Epithelial cell of proximal tubule (primary cell): ENCODE measurements at regions not wholly inside any gene's neighbourhood (a gene's known extent, or its start where the extent isn't known, plus 50 kb on each side); places are given as distances from the start of the nearest gene placed in this dataset.

Experiments
- DNase-seq: peaks from one replicate; pipeline ENCODE4 v3.0.0-alpha.2; 2011; ENCODE audit warnings: low read depth
- H3K4me3 ChIP-seq: 2 replicates; pipeline ENCODE4 v1.5.1; 2011; ENCODE audit warnings: low read depth, mild to moderate bottlenecking, low read length
- TF ChIP-seq, protein P1 (sequence below): conservative IDR thresholded peaks from 2 replicates; pipeline ENCODE4 v1.5.1; 2012; ENCODE audit warnings: low read depth, mild to moderate bottlenecking, low read length

DNA sequence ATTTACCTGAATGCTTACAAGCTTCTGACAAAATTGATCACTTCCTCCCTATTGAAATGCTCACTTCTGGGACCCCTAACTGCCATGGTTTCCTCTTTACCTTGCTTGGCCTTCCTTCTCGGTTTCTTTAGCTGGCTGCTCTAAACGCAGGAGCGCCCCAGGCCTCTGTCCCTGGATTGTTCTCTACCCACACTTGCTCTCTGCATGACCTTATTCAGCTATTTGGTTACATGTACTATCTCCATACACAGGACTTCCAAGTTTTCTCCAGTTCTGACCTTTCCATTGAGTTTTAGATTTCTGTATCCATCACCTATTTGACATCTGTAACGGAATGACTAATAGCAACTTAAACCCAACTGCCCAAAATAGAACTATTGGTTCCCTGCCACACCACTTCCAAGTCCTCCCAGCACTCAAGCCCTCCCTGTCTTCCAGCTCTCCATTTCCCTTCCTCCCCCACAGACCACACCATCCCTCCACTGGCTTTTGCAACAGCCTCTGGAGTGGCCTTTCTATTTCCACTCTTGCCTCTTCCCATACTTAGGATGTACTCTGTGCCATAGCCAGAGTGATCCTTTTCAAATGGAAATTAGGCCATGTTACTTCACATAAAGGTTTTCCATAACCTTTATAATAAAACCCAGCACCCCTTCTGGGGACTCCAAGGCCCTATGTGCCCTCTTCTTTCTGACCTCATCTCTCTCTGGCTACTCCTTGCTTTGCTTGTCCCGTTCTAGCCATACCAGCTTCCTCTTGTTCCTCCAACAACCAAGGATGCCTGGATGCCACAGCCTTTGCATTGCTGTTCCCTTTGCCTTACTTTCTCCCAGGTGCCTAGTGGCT, 202.2 kb downstream of the AEBP2 start:
- no peak for DNase-seq
- TF ChIP-seq, protein P1, sequence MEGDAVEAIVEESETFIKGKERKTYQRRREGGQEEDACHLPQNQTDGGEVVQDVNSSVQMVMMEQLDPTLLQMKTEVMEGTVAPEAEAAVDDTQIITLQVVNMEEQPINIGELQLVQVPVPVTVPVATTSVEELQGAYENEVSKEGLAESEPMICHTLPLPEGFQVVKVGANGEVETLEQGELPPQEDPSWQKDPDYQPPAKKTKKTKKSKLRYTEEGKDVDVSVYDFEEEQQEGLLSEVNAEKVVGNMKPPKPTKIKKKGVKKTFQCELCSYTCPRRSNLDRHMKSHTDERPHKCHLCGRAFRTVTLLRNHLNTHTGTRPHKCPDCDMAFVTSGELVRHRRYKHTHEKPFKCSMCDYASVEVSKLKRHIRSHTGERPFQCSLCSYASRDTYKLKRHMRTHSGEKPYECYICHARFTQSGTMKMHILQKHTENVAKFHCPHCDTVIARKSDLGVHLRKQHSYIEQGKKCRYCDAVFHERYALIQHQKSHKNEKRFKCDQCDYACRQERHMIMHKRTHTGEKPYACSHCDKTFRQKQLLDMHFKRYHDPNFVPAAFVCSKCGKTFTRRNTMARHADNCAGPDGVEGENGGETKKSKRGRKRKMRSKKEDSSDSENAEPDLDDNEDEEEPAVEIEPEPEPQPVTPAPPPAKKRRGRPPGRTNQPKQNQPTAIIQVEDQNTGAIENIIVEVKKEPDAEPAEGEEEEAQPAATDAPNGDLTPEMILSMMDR: no peak
- H3K4me3 ChIP-seq: no peak overlapping the region

DNA sequence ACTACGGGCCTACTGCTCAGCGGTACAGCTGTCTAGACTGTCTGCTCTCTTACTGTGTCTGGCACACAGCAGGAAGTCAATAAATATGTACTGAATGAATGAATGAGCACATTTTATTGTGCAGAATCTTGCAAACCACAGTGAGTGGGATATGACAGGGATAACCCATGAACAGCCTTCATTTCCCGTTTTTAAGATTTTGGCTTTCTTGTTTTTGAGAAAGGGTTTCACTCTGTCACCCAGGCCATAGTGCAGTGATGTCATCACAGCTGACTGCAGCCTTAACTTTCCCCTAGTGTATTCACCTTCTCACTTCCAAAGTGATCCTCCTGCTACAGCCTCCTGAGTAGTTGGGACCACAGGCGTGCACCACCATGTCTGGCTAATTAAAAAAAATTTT, 203.1 kb downstream of the AEBP2 start:
- H3K4me3 ChIP-seq: no peak overlapping the region
- DNase-seq: no peak
- TF ChIP-seq, protein P1: no peak

DNA sequence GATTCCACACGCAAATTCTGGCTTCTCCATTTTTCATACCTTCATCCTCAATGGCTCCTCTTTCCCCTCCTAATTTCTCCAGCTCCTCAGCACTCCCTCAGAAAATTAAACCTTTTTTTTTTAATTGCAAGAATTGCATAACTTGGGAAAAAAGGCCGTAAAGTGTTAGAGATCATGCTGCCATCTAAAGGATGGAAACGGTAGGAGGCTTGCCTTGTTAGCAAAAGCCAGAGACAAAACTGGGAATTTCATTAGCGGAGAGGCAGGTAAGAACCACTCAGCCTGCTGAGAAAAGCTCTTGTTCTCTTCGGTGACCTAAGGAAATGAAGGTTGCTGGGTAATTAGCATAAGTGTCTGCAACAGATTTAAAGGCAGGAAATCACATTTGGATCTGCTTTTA, 204.3 kb downstream of the AEBP2 start:
- TF ChIP-seq, protein P1: peak; percentile 73
- DNase-seq: peak; percentile 10
- H3K4me3 ChIP-seq: no peak overlapping the region

DNA sequence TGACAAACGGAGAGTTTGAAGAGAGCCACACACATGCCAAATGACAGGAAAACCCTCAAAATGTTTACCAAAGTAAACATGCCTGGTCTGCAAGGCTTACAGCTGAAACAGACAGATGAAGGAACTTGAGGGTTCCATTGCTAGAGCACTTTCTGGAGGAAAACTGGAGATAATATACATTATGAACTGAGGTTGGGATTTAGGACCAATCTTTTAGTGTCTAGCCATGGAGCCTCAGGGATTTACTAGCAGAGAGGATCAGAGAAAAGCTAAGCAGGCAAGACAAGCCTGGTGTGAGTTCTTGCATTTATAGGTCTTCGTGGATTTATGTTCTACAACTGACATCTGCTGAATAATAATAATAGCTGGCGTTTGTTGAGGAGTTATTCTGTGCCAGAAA, 205.3 kb downstream of the AEBP2 start:
- TF ChIP-seq, protein P1: no peak
- no peak for DNase-seq
- H3K4me3 ChIP-seq: no peak overlapping the region

DNA sequence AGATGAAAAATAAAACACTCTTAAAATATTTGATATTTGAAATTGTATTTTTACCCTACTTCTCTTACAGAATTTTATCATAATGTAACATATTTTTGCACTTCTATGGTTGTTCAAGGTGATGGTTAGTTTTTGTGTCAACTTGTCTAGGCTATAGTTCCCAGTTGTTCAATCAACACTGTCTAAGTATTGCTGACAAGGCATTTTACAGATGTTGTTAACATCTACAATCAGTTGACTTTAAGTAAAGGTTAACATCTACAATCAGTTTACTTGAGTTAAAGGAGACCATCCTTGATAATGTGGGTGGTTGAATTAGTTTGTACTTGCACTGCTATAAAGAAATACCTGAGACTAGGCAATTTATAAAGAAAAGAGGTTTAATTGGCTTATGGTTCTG, 206.5 kb downstream of the AEBP2 start:
- TF ChIP-seq, protein P1: no peak
- DNase-seq: no peak
- H3K4me3 ChIP-seq: no peak overlapping the region

DNA sequence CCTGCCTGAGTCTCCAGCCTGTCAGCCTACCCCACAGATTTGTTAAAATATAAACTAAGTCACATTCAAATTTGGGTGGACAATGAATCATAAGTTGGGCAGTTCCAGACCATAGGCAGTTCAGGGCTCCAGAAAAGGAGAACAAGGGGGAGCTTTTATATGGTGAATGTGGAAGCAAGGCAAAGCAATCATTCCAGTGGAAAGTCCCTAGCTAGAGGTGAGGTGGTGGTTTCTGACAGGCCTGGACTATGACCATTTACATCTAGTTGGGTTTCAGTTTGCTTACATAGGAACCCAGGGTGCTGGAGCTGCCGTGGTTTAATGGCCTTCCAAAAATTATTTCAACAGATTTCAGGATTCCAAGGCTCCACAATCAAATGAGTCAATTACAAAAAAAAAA, 207.3 kb downstream of the AEBP2 start:
- no peak overlapping the region for H3K4me3 ChIP-seq
- no peak for DNase-seq
- TF ChIP-seq, protein P1: no peak
